OCI-LY3 (cell line): ENCODE measurements at regions not wholly inside any gene's neighbourhood (a gene's known extent, or its start where the extent isn't known, plus 50 kb on each side); places are given as distances from the start of the nearest gene placed in this dataset.

Source experiments
- EZH2phosphoT487 ChIP-seq: fragments of 200-600 bp; shearing (Covaris generic); IDR thresholded peaks from 2 replicates; pipeline ENCODE4 v1.6.1; 2018; ENCODE audit warnings: antibody characterized with exemption, mixed run types, low read depth
- TF ChIP-seq, protein P1 (sequence below): fragments of 200-600, 300-600 bp; sonication (generic); IDR thresholded peaks from 2 replicates; pipeline ENCODE4 v1.5.1; 2014; ENCODE audit warnings: antibody characterized with exemption, low read length, low read depth

GRCh38 chr9:135380311-135380960 lies 99.1 kb upstream of the PPP1R26 start:
- TF ChIP-seq, protein P1, sequence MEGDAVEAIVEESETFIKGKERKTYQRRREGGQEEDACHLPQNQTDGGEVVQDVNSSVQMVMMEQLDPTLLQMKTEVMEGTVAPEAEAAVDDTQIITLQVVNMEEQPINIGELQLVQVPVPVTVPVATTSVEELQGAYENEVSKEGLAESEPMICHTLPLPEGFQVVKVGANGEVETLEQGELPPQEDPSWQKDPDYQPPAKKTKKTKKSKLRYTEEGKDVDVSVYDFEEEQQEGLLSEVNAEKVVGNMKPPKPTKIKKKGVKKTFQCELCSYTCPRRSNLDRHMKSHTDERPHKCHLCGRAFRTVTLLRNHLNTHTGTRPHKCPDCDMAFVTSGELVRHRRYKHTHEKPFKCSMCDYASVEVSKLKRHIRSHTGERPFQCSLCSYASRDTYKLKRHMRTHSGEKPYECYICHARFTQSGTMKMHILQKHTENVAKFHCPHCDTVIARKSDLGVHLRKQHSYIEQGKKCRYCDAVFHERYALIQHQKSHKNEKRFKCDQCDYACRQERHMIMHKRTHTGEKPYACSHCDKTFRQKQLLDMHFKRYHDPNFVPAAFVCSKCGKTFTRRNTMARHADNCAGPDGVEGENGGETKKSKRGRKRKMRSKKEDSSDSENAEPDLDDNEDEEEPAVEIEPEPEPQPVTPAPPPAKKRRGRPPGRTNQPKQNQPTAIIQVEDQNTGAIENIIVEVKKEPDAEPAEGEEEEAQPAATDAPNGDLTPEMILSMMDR, result no peak
- no peak for TF ChIP-seq EZH2phosphoT487
